HG02884 (cell line): ENCODE measurements at regions not wholly inside any gene's neighbourhood (a gene's known extent, or its start where the extent isn't known, plus 50 kb on each side); places are given as distances from the start of the nearest gene placed in this dataset.
"Not testable (repeated sequence)": the region's sequence is repeated elsewhere in the genome, so short reads cannot be mapped to it uniquely, and the experiment has no call there.

Experiments used
- ATAC-seq: cut with Tn5 transposase; IDR thresholded peaks from one replicate; pipeline ENCODE4 v1.9.1; 2021; ENCODE audit warnings: mild to moderate bottlenecking, moderate library complexity; ENCODE audit not compliant: unreplicated experiment

DNA sequence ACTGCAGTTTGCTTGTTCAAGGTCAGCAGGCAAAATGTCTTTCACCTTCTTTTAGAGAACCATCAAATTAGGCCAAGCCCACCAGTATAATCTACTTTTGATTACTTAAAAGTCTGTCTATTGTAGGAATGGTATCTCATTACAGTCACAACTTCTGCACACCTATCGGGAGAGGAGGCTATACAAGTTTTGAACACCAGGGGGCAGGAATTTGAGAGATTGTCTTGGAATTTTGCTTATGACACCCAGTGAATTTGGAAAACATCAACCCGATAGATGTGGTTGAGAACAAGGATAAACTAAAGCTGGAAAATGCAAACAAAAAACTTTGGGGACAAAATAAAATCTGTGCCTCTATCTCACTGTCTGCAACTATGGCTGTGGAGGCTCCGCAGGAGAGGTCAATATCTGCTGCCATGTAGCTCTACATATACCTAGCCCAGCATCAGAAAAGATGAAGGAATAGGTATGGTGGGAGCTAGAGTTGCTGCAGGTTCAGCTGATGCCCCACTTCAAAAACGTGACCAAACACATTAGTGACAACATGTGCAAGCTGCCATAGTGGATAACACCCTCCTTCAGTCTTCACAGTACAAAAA, 1299.2 kb upstream of the SPRY2 start:
- no peak for ATAC-seq

- ATAC-seq: no peak
These were observed 1296.5 kb upstream of the SPRY2 start for GRCh38 chr13:81637457-81637856.

- no peak for ATAC-seq
These were observed 1295.2 kb upstream of the SPRY2 start for GRCh38 chr13:81636120-81636519.

DNA sequence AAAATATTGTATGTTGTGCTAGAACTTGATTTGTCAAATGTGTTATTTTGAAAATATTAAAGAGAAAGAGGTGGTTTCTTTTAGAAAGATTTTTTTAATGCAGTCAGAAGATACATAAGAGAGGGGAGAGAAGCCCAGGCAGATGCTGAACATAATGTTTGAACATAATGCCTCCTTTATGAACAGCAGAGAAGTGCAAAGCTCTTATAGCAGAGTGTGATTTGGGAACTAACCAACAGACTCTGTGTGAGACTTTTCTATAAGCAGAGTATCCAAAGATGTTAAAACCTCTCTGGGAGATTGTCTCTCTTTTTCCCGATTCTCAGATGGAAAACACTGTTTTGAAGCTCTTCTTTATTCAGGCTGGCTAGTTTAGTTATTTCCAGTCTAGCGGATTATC, 1274.1 kb upstream of the SPRY2 start:
- no peak for ATAC-seq

- ATAC-seq: no peak
These were observed 1269.7 kb upstream of the SPRY2 start for GRCh38 chr13:81610644-81611043.

DNA sequence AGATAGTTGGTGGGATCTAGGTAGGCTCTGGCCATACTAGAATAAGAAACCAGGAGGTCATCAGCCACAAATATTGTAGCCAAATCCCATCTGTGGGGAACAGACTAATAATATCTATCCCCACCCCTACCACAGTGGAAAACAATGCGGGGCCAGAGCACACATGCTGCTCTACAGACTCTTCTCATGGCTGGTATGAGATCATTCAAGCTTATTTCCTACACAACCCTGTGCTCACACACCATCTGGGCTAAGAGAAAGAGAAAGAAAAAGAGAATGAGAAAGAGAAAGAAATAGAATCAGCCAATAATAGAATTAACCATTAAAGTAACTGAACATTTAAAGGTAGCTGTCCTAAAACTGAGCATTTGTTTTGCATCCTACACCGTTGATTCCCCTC, 1268.4 kb upstream of the SPRY2 start:
- no peak for ATAC-seq

- ATAC-seq: no peak
These were observed 1265.1 kb upstream of the SPRY2 start for GRCh38 chr13:81606074-81606473.

GRCh38 chr13:81602241-81602640, 1261.3 kb upstream of the SPRY2 start:
- ATAC-seq: no peak

- ATAC-seq: no peak
These were observed 1256.2 kb upstream of the SPRY2 start for GRCh38 chr13:81597101-81597500.

DNA sequence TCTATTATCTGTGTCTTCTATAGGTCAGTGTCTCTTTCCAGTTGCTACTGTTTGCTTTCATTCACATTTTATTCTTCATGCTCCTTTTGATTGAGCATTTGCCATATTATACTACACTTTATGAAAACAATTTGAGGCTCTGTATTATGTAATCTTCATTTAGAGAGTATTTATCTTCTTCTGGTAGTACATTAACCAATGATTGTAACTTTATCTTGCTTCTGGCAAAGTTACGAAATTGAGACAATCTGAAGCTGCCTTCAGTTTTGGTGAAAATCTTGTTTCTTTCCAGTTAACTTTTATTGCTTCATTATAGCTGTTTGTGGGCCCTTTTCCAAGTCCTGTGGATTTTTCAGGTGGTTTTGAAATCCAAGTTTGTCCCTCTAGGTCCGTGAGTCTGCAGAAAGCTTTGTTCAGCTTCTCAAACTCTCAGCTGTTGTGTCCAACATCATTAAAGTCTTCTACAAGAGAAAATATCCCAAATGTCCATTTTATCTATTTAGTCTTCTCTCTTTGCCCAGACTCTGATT, 1255.4 kb upstream of the SPRY2 start:
- no peak for ATAC-seq

GRCh38 chr13:81591528-81592220, 1250.7 kb upstream of the SPRY2 start:
- no peak for ATAC-seq

DNA sequence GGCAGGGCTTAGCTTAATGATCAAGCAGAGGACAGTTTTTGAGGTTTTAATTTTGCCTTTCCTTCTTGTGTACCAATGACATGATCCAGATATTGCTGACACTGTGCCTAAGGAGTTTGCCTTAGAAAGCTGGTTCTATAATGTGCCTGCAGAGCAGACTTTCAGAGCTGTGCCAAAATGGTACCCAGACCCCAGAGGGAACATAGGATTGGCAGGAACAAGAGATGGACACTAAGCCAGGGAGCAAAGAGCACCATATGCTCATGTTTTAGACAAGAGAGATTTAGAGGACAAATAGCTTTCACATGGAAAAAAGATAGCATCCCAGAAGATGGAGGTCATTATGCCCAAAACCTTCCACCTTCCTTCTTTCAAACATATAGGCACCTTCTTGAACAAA, 1241.5 kb upstream of the SPRY2 start:
- ATAC-seq: no peak

DNA sequence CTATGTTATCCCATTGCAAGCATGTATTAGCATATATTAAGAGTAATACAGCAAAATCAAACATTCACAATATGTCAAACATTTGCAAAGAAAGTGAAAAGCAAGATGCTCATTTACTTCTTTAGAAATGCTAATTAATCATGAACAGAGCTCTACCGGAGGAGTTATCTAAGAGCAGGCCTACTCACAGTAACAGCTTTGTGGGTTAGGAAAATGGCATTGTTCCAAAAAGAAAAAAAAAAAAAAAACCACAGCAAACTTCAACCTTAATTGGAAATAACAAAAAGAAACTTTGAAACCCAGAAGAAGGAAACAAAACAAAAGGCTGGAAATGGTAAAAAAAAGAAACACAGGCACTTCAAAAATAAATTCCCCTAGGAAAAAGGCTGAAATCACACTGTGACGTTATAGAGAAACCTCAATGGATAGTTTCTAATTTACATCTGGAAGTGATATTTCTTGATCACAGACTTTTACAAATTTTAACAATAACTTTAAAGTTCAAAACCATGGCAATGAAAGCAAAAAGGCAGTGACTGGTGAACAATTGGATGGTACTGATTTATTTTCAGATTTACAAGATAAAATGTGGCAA, 1236.8 kb upstream of the SPRY2 start:
- no peak for ATAC-seq

GRCh38 chr13:81568824-81569223, 1227.9 kb upstream of the SPRY2 start:
- ATAC-seq: no peak

GRCh38 chr13:81565849-81566248, 1224.9 kb upstream of the SPRY2 start:
- no peak for ATAC-seq

GRCh38 chr13:81563091-81563490, 1222.2 kb upstream of the SPRY2 start:
- ATAC-seq: no peak

DNA sequence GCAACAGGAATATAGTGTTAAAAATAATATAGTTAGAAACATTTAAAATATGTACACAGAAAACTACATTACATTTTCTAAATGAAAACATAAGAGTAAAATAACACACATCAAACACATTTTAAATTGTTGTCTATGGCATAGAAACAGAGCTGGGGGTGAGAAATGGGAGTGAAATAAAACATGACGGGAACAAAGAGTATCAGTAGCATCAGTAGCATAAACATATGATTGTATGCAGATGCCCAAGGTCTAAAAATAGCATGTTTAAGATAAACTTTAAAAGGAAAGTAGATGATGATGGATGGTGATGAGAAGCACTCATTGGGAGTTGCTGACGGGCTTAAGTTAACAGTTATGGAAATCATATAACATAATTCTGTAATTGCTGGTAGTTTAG, 1221.7 kb upstream of the SPRY2 start:
- ATAC-seq: no peak

DNA sequence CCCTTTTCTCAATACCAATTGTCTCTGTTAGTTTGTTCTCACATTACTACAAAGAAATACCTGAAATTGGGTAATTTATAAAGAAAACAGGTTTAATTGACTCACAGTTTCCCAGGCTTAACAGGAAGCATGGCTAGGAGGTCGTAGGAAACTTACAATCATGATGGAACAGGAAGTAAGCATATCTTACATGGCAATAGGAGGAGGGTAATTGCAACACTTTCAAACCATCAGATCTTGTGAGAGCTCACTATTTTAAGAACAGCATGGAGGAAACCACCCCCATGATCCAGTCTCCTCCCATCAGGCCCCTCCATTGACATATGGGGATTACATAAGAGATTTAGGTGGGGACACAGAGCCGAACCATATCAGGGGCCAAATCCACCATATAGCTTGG, 1210.1 kb upstream of the SPRY2 start:
- no peak for ATAC-seq

DNA sequence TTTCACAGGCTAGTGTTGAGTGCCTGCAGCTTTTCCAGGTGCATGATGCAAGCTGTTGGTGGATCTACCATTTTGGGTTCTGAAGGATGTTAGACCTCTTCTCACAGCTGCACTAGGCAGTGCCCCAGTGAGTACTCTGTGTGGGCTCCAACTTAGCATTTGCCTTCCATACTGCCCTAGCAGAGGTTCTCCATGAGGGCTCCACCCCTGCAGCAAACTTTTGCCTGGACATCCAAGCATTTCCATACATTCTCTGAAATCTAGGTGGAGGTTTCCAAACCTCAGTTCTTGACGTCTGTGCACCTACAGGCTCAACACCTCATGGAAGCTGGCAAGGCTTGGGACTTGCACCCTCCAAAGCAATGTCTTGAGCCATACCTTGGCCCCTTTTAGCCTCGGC, 1205.4 kb upstream of the SPRY2 start:
- not testable (repeated sequence) for ATAC-seq

DNA sequence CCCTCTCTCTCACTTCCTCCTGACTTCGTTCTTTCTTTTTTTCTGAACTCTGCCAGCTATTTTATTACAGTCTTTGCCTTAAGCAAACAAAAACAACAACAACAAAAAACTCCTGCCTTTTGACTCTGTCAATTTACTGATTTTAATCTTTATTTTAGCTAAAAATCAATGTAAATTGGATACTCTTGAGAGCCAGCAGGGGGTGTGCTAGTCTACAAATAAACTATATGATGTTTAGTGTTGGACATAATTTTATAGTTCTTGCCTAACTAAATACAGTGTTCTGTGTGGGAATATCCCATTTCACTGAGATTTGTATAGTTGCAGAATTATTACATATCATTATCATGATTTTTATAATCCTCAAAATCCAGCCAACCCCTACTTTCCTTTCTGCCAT, 1199.9 kb upstream of the SPRY2 start:
- ATAC-seq: no peak

DNA sequence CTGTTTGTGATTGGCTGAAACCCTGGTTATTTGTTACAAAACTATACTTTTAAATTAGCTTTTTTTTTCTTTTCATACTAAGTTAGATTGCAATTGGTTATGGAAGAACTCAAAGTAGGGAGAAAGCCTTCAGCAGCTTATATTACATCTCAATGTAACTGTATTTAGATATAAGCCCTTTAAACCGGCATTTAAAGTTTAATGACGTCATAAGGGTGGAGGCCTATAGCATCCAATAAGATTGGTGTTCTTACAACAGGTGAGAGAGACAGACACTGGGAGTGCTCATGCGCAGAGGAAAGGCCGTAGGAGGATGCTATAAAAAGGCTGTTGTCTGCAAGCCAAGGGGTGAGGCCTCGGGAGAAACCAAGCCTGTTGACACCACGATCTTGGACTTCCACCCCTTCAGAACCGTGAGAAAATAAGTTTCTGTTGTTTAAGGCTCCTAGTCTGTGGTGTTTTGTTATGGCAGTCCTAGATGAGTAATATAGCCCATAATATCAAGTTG, 1198.8 kb upstream of the SPRY2 start:
- ATAC-seq: no peak

- ATAC-seq: no peak
These were observed 1158.0 kb upstream of the SPRY2 start for GRCh38 chr13:81498969-81499368.
